K562 (cell line): ENCODE measurements at regions not wholly inside any gene's neighbourhood (a gene's known extent, or its start where the extent isn't known, plus 50 kb on each side); places are given as distances from the start of the nearest gene placed in this dataset.

Experiments used
- ATAC-seq: fragments of 200-7000 bp; cut with Tn5 transposase; 3 replicates; pipeline ENCODE4 v1.9.1; 2020; ENCODE audit warnings: moderate library complexity
- BruUV-seq: library from RNA; stranded (reverse); fragments of 400-500 nt; replicated peaks from 2 replicates; lab custom pipeline; 2021; lab: Mats Ljungman, UMichigan
- CTCF ChIA-PET: fragments of 300-600 bp; formaldehyde crosslinking; extraction: SDS; loops from one replicate; lab custom pipeline; 2021; ENCODE audit warnings: low intra/inter-chr PET ratio; lab: Yijun Ruan, JAX
- POLR2A ChIA-PET: fragments of 300-600, 350-650 bp; sonication (Branson Sonifier 250); formaldehyde crosslinking; extraction: SDS; loops from one replicate; lab custom pipeline; 2021; ENCODE audit warnings: antibody characterized with exemption, inconsistent platforms; lab: Yijun Ruan, JAX
- DNase-seq, 4 experiments: peaks; one replicate each; pipeline versions ENCODE4 v3.0.0 to v3.0.0-alpha.2; 2011 to 2018; ENCODE audit warnings: low spot score in 3 of 4, mixed read lengths in 3 of 4; ENCODE audit errors: extremely low read depth in 1 of 4
- FAIRE-seq: peaks from 2 replicates; lab custom pipeline; 2011; peaks lifted over from hg19 to GRCh38; lab: Jason Lieb, UNC
- H2AFZ ChIP-seq: 2 replicates; pipeline ENCODE4 v1.6.0; 2011; ENCODE audit warnings: low read depth, low read length, control low read depth, inconsistent platforms
- H3K27ac ChIP-seq: fragments of 200-600 bp; 3 replicates; pipeline ENCODE4 v1.8.0; 2011; ENCODE audit warnings: low read depth, mild to moderate bottlenecking, control low read depth, inconsistent platforms, low read length, moderate library complexity, mixed read lengths; ENCODE audit errors: extremely low read depth
- H3K27me3 ChIP-seq, 2 experiments: fragments of 300-600 bp in 1 of 2; 2 replicates in 1 of 2; 3 replicates in 1 of 2; pipeline versions ENCODE4 v1.6.0 to v1.8.0; 2011; ENCODE audit warnings: inconsistent platforms in 2 of 2, low read length in 2 of 2, mild to moderate bottlenecking in 1 of 2, mixed read lengths in 1 of 2, moderate library complexity in 1 of 2; ENCODE audit not compliant: control insufficient read depth in 2 of 2, insufficient read depth in 2 of 2
- H3K36me3 ChIP-seq: fragments of 300-600 bp; 3 replicates; pipeline ENCODE4 v1.8.0; 2011; ENCODE audit warnings: mild to moderate bottlenecking, low read length, inconsistent platforms; ENCODE audit not compliant: control insufficient read depth, insufficient read depth
- H3K4me1 ChIP-seq, 2 experiments: fragments of 200-600 bp in 1 of 2; replicated peaks in 1 of 2; 2 replicates in 1 of 2; 3 replicates in 1 of 2; pipeline versions ENCODE4 v1.5.1 to v1.8.0; 2011; ENCODE audit warnings: inconsistent platforms in 2 of 2, low read length in 2 of 2, mild to moderate bottlenecking in 1 of 2, mixed read lengths in 1 of 2, moderate library complexity in 1 of 2; ENCODE audit not compliant: control insufficient read depth in 2 of 2, insufficient read depth in 2 of 2
- H3K4me2 ChIP-seq: 2 replicates; pipeline ENCODE4 v1.6.1; 2011; ENCODE audit warnings: low read length, control low read depth, inconsistent platforms, mixed read lengths; ENCODE audit not compliant: insufficient read depth
- H3K4me3 ChIP-seq: fragments of 200-600 bp; sonication (generic), shearing (Covaris generic); 2 replicates; pipeline ENCODE4 v1.5.1; 2016; ENCODE audit warnings: control low read depth, inconsistent platforms
- H3K79me2 ChIP-seq: fragments of 200-600 bp; 3 replicates; pipeline ENCODE4 v1.8.0; 2011; ENCODE audit warnings: low read length, inconsistent platforms; ENCODE audit not compliant: control insufficient read depth, insufficient read depth
- H3K9ac ChIP-seq, 2 experiments: 2 replicates each; pipeline versions ENCODE4 v1.6.0 to v1.6.1; 2011; ENCODE audit warnings: low read depth in 2 of 2, low read length in 2 of 2, control low read depth in 1 of 2, inconsistent platforms in 1 of 2, mild to moderate bottlenecking in 1 of 2, mixed read lengths in 1 of 2; ENCODE audit not compliant: insufficient read depth in 1 of 2
- H3K9me1 ChIP-seq: one replicate; pipeline ENCODE4 v1.6.0; 2011; ENCODE audit warnings: inconsistent platforms, mild to moderate bottlenecking, low read length, moderate library complexity; ENCODE audit not compliant: control insufficient read depth, insufficient read depth
- H3K9me3 ChIP-seq: replicated peaks from 2 replicates; pipeline ENCODE4 v1.5.1; 2011; ENCODE audit warnings: low read depth, low read length, inconsistent platforms; ENCODE audit not compliant: control insufficient read depth, insufficient read depth
- H4K20me1 ChIP-seq: replicated peaks from 2 replicates; pipeline ENCODE4 v1.6.1; 2011; ENCODE audit warnings: low read length, inconsistent platforms, mixed read lengths; ENCODE audit not compliant: control insufficient read depth, insufficient read depth
- ELF4 ChIP-seq: fragments of 450-650 bp; formaldehyde crosslinking; IDR thresholded peaks from 2 replicates; pipeline ENCODE4 v1.4.0; 2022; ENCODE audit warnings: missing genetic modification characterization
- EP300 ChIP-seq: IDR thresholded peaks from 2 replicates; pipeline ENCODE4 v1.6.1; 2012; ENCODE audit warnings: low read length, improper control_type of control experiment
- HMG20B ChIP-seq: fragments of 250-450 bp; sonication (Bioruptor Pico); IDR thresholded peaks from 2 replicates; pipeline ENCODE4 v1.5.0; 2021; ENCODE audit warnings: mild to moderate bottlenecking
- NFIC ChIP-seq: fragments of 450-650 bp; IDR thresholded peaks from 2 replicates; pipeline ENCODE4 v1.6.1; 2017; ENCODE audit warnings: mild to moderate bottlenecking, inconsistent platforms
- PBX2 ChIP-seq, 2 experiments: IDR thresholded peaks in 1 of 2; conservative IDR thresholded peaks in 1 of 2; 2 replicates each; pipeline ENCODE4 v1.6.1; 2016; ENCODE audit warnings: low read depth in 2 of 2, mild to moderate bottlenecking in 1 of 2, missing compliant biosample characterization in 1 of 2, missing genetic modification characterization in 1 of 2, moderate library complexity in 1 of 2
- PHF20 ChIP-seq: fragments of 450-650 bp; IDR thresholded peaks from 2 replicates; pipeline ENCODE4 v1.6.1; 2018; ENCODE audit not compliant: partially characterized antibody
- POLR2H ChIP-seq: IDR thresholded peaks from 2 replicates; pipeline ENCODE4 v1.6.1; 2016; ENCODE audit warnings: missing genetic modification characterization, low read depth, mild to moderate bottlenecking, control low read depth, missing compliant biosample characterization, moderate library complexity
- RBM25 ChIP-seq: fragments of 200-400 bp; formaldehyde crosslinking; IDR thresholded peaks from 2 replicates; pipeline ENCODE4 v1.6.1; 2018; ENCODE audit warnings: low read length, low read depth, moderate library complexity; ENCODE audit not compliant: severe bottlenecking
- RFX5 ChIP-seq: IDR thresholded peaks from 2 replicates; pipeline ENCODE4 v1.6.1; 2011; ENCODE audit warnings: low read depth, mild to moderate bottlenecking, improper control_type of control experiment, low read length
- SAFB ChIP-seq: fragments of 200-400 bp; formaldehyde crosslinking; IDR thresholded peaks from 2 replicates; pipeline ENCODE4 v1.6.1; 2017; ENCODE audit warnings: low read depth, low read length, borderline replicate concordance
- SMAD4 ChIP-seq: fragments of 250-450 bp; sonication (Bioruptor Pico); conservative IDR thresholded peaks from 2 replicates; pipeline ENCODE4 v1.8.0; 2021; ENCODE audit warnings: inconsistent platforms, mild to moderate bottlenecking, moderate library complexity
- SUPT5H ChIP-seq: fragments of 450-650 bp; IDR thresholded peaks from 2 replicates; pipeline ENCODE4 v1.6.1; 2016
- TEAD1 ChIP-seq, 2 experiments: fragments of 450-650 bp in 1 of 2; sonication (generic) in 1 of 2; formaldehyde crosslinking; IDR thresholded peaks; 2 replicates each; pipeline versions ENCODE4 v1.4.0 to v1.8.0; 2020 to 2022; ENCODE audit warnings: mild to moderate bottlenecking in 2 of 2, missing genetic modification reagents in 1 of 2
- ZNF3 ChIP-seq: fragments of 250-450 bp; sonication (Bioruptor Pico); IDR thresholded peaks from 2 replicates; pipeline ENCODE4 v1.5.0; 2021; ENCODE audit warnings: mild to moderate bottlenecking, moderate library complexity
- ZNF764 ChIP-seq: fragments of 250-450 bp; sonication (Bioruptor Pico); IDR thresholded peaks from 2 replicates; pipeline ENCODE4 v1.4.0; 2020; ENCODE audit warnings: low read depth, mild to moderate bottlenecking, moderate library complexity
- WGBS: fragments of 100-300 bp; shearing (Covaris generic); methylation state at CpG from one replicate; pipeline ENCODE4 v1.1.6; 2016; ENCODE audit warnings: low coverage, mixed read lengths; ENCODE audit not compliant: insufficient coverage; ENCODE audit errors: missing lambda C conversion rate; 5-methylcytosine and 5-hydroxymethylcytosine counted together
- in situ Hi-C: fragments of 300-500 bp; cut with MboI; formaldehyde crosslinking; loops from 4 replicates; pipeline ENCODE4 v1.15.0; 2018; ENCODE audit warnings: inconsistent platforms, mixed read lengths
- intact Hi-C: fragments of 100-400 bp; cut with micrococcal nuclease; formaldehyde crosslinking; loops from 2 replicates; pipeline ENCODE4 v1.14.2; 2022

- 3% methylated on average over 3 of the region's 9 CpGs for WGBS
Measured at GRCh38 chr2:240230291-240230931, 90.0 kb upstream of the OTOS start.

GRCh38 chr2:240231838-240232244, 91.4 kb upstream of the OTOS start:
- intact Hi-C loops (no loop called here), in situ Hi-C loops (loop anchor here (5.0 kb wide), 1 partner anchor 205 kb away; the partner anchor contains the start of gene GPC1)
- WGBS, result 2% methylated on average over 8 of the region's 12 CpGs
- Histone ChIP-seq H3K27me3 (peaks cover 0 to 14% of the 10 kb centered on the region in 2 experiments; a peak in 2 of 5 replicates), H3K36me3 (no peaks in the 10 kb centered on the region), H3K9me3 (no peaks in the 10 kb centered on the region; the same call in 1 of the 2 replicates), H3K27ac (no peak overlapping the region), H2AFZ (no peak overlapping the region), H3K4me3 (no peak overlapping the region), H3K4me2 (no peak overlapping the region), H3K79me2 (no peaks in the 10 kb centered on the region), H3K4me1 (peaks cover 0 to 24% of the 10 kb centered on the region in 2 experiments; a peak in 3 of 5 replicates), H4K20me1 (no peaks in the 10 kb centered on the region), H3K9me1 (no peaks in the 10 kb centered on the region), H3K9ac (no peak overlapping the region)
- DNase-seq, result no peak
- no peak for FAIRE-seq
- BruUV-seq, result no TSS peak
- ATAC-seq, result no peak
- ChIA-PET POLR2A (no interaction called here), CTCF (interaction anchor here (2.4 kb wide), 1 partner anchor 206 kb away, joined by 24 read pairs; no protein-coding TSS in a partner anchor)
- TF ChIP-seq ZNF3 (CRISPR knock-in tag) (no peak), HMG20B (no peak), PBX2 (CRISPR knock-in tag; IDR thresholded peaks at IDR 0.05; ENCODE audit: low read depth) (no peak), PBX2 (tag; conservative IDR thresholded peaks at IDR 0.05; ENCODE audit: low read depth) (no peak), ZNF764 (no peak), SUPT5H (no peak), EP300 (no peak), POLR2H (tag) (no peak), SMAD4 (CRISPR knock-in tag) (no peak), NFIC (no peak), ELF4 (no peak), SAFB (no peak), TEAD1 (CRISPR knock-in tag; IDR thresholded peaks at IDR 0.05) (no peak)

More at GRCh38 chr2:240230291-240230931, 90.0 kb upstream of the OTOS start:
- BruUV-seq, result no TSS peak
- intact Hi-C loops (no loop called here), in situ Hi-C loops (loop anchor here (5.0 kb wide), 1 partner anchor 207 kb away; the partner anchor contains the start of gene GPC1)
- H3K4me3 ChIP-seq, result no peak overlapping the region
- no peak overlapping the region for H3K9ac ChIP-seq
- POLR2A ChIA-PET, result interaction anchor here (1.1 kb wide), 1 partner anchor 213 kb away, joined by 3 read pairs; no protein-coding TSS in a partner anchor
- H4K20me1 ChIP-seq, result no peaks in the 10 kb centered on the region
- FAIRE-seq (no peak), DNase-seq (no peak), ATAC-seq (no peak)
- peaks cover 0 to 18% of the 10 kb centered on the region in 2 experiments; a peak in 3 of 5 replicates for H3K4me1 ChIP-seq
- no peak overlapping the region for H3K27ac ChIP-seq
- H3K4me2 ChIP-seq, result no peak overlapping the region
- no peaks in the 10 kb centered on the region; the same call in 1 of the 2 replicates for H3K9me3 ChIP-seq
- no peaks in the 10 kb centered on the region for H3K9me1 ChIP-seq
- H2AFZ ChIP-seq, result no peak overlapping the region
- H3K79me2 ChIP-seq, result no peaks in the 10 kb centered on the region
- TF ChIP-seq RFX5 (no peak), RBM25 (no peak), PHF20 (no peak)
- H3K36me3 ChIP-seq, result no peaks in the 10 kb centered on the region
- CTCF ChIA-PET, result no interaction called here
- peaks cover 0 to 20% of the 10 kb centered on the region in 2 experiments; a peak in 2 of 5 replicates for H3K27me3 ChIP-seq
